ENCODE measurements at regions not wholly inside any gene's neighbourhood (a gene's known extent, or its start where the extent isn't known, plus 50 kb on each side); places are given as distances from the start of the nearest gene placed in this dataset.

DNA sequence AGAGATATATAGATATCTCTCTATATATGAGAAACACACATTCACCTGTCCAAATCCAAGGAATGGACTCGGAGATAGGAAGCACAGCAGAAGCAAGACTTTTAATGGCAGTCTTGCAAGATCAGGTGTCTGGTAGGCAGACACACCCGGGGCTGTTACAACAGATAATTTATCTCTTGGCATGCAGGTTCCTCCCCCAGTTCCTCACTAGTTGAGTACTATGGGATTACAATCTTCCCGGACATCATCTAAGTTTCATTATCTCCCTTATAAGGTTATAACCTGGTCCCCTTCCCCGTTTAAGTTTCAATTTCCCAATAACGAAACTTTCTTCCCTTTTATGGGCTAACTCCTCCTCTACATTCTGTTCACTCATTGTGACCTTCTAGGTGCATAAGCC lies 399.3 kb downstream of the PPP1R3A start:
- TF ChIP-seq, protein P1, sequence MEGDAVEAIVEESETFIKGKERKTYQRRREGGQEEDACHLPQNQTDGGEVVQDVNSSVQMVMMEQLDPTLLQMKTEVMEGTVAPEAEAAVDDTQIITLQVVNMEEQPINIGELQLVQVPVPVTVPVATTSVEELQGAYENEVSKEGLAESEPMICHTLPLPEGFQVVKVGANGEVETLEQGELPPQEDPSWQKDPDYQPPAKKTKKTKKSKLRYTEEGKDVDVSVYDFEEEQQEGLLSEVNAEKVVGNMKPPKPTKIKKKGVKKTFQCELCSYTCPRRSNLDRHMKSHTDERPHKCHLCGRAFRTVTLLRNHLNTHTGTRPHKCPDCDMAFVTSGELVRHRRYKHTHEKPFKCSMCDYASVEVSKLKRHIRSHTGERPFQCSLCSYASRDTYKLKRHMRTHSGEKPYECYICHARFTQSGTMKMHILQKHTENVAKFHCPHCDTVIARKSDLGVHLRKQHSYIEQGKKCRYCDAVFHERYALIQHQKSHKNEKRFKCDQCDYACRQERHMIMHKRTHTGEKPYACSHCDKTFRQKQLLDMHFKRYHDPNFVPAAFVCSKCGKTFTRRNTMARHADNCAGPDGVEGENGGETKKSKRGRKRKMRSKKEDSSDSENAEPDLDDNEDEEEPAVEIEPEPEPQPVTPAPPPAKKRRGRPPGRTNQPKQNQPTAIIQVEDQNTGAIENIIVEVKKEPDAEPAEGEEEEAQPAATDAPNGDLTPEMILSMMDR (IDR thresholded peaks at IDR 0.05), result no peak
- TF ChIP-seq POLR2A (IDR thresholded peaks at IDR 0.05), result no peak

Data from esophagus squamous epithelium (tissue), 4 donors.